ENCODE measurements at regions not wholly inside any gene's neighbourhood (a gene's known extent, or its start where the extent isn't known, plus 50 kb on each side); places are given as distances from the start of the nearest gene placed in this dataset.

- DNase-seq: no peak
- Mint-ChIP-seq H3K9me3 (no peaks in the 10 kb centered on the region), H3K4me3 (no peak overlapping the region), H3K27me3 (ENCODE audit: low read depth, poor library complexity) (peaks cover 3% of the 10 kb centered on the region), H3K4me1 (peaks cover 14% of the 10 kb centered on the region), H3K36me3 (ENCODE audit: low read depth) (no peaks in the 10 kb centered on the region), H3K27ac (no peak overlapping the region)
- no peak for TF ChIP-seq CTCF (IDR thresholded peaks at IDR 0.05)
Measured at GRCh38 chr16:65509172-65509571, 387.3 kb upstream of the CDH11 start.

- no peak for DNase-seq
- TF ChIP-seq CTCF (IDR thresholded peaks at IDR 0.05): no peak
- no peaks in the 10 kb centered on the region for H3K36me3 Mint-ChIP-seq (ENCODE audit: low read depth)
- peaks cover 57% of the 10 kb centered on the region for H3K4me1 Mint-ChIP-seq
- H3K27me3 Mint-ChIP-seq (ENCODE audit: low read depth, poor library complexity): no peaks in the 10 kb centered on the region
- no peak overlapping the region for H3K27ac Mint-ChIP-seq
- H3K4me3 Mint-ChIP-seq: no peak overlapping the region
- H3K9me3 Mint-ChIP-seq: no peaks in the 10 kb centered on the region
Measured at GRCh38 chr16:65500919-65501318, 379.1 kb upstream of the CDH11 start.

- H3K9me3 Mint-ChIP-seq: no peaks in the 10 kb centered on the region
- TF ChIP-seq CTCF (IDR thresholded peaks at IDR 0.05): no peak
- H3K4me1 Mint-ChIP-seq: peaks cover 60% of the 10 kb centered on the region
- DNase-seq: no peak
- no peaks in the 10 kb centered on the region for H3K27me3 Mint-ChIP-seq (ENCODE audit: low read depth, poor library complexity)
- no peak overlapping the region for H3K27ac Mint-ChIP-seq
- no peaks in the 10 kb centered on the region for H3K36me3 Mint-ChIP-seq (ENCODE audit: low read depth)
- H3K4me3 Mint-ChIP-seq: no peak overlapping the region
Measured at GRCh38 chr16:65500007-65500406, 378.1 kb upstream of the CDH11 start.

- no peak overlapping the region for H3K4me3 Mint-ChIP-seq
- H3K27me3 Mint-ChIP-seq (ENCODE audit: low read depth, poor library complexity): peaks cover under 1% of the 10 kb centered on the region
- H3K27ac Mint-ChIP-seq: peak overlapping the region; percentile 63
- H3K9me3 Mint-ChIP-seq: no peaks in the 10 kb centered on the region
- DNase-seq: no peak
- peaks cover 65% of the 10 kb centered on the region for H3K4me1 Mint-ChIP-seq
- TF ChIP-seq CTCF (IDR thresholded peaks at IDR 0.05): no peak
- no peaks in the 10 kb centered on the region for H3K36me3 Mint-ChIP-seq (ENCODE audit: low read depth)
Measured at GRCh38 chr16:65499566-65499965, 377.7 kb upstream of the CDH11 start.

- H3K27ac Mint-ChIP-seq: peak overlapping the region; percentile 57
- peaks cover 8% of the 10 kb centered on the region for H3K27me3 Mint-ChIP-seq (ENCODE audit: low read depth, poor library complexity)
- peaks cover 4% of the 10 kb centered on the region for H3K9me3 Mint-ChIP-seq
- DNase-seq: no peak
- no peaks in the 10 kb centered on the region for H3K36me3 Mint-ChIP-seq (ENCODE audit: low read depth)
- TF ChIP-seq CTCF (IDR thresholded peaks at IDR 0.05): no peak
- H3K4me1 Mint-ChIP-seq: peaks cover 57% of the 10 kb centered on the region
- H3K4me3 Mint-ChIP-seq: no peak overlapping the region
Measured at GRCh38 chr16:65497571-65497970, 375.7 kb upstream of the CDH11 start.

- Mint-ChIP-seq H3K27me3 (ENCODE audit: low read depth, poor library complexity) (peaks cover 11% of the 10 kb centered on the region), H3K36me3 (ENCODE audit: low read depth) (no peaks in the 10 kb centered on the region), H3K4me3 (no peak overlapping the region), H3K4me1 (peaks cover 34% of the 10 kb centered on the region), H3K27ac (no peak overlapping the region), H3K9me3 (peaks cover 4% of the 10 kb centered on the region)
- no peak for DNase-seq
- no peak for TF ChIP-seq CTCF (IDR thresholded peaks at IDR 0.05)
Measured at GRCh38 chr16:65495106-65495505, 373.2 kb upstream of the CDH11 start.
